GM19043 (cell line): ENCODE measurements at regions not wholly inside any gene's neighbourhood (a gene's known extent, or its start where the extent isn't known, plus 50 kb on each side); places are given as distances from the start of the nearest gene placed in this dataset.

Source experiments
- ATAC-seq: cut with Tn5 transposase; IDR thresholded peaks from one replicate; pipeline ENCODE4 v1.9.1; 2021; ENCODE audit warnings: low read depth; ENCODE audit not compliant: unreplicated experiment

DNA sequence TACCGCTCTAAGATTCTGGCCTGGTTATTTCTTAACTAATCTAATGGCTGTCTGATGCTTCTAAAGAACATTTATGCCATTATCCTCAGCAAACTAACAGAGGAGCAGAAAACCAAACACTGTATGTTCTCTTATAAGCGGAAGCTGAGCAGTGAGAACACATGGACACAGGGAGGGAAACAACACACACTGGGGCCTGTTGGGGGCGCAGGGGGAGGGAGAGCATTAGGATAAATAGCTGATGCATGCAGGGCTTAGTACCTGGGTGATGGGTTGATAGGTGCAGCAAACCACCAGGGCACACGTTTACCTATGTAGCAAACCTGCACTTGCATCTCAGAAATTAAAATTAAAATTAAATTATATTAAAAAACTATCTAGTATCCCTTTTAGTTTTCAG is 853.5 kb downstream of the GATA3 start:
- ATAC-seq: no peak

DNA sequence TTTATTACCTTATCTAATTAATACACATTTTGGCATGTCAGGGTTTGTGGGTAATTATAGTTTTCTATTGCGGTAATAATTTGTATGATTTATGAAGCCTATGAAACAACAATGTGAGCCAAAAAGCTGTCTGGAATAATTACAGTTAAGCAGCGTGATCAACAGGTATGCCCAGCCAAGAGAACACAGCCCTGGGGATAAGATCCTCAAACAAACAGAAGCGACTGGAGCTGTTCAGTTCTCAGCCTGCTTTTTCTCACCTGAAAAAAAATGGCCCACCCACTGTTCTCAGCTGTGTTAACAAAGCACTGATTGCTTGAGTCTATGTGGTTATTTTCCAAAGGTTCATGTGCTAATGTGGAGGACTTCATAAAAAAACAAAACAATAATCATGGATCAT is 855.8 kb downstream of the GATA3 start:
- ATAC-seq: no peak

DNA sequence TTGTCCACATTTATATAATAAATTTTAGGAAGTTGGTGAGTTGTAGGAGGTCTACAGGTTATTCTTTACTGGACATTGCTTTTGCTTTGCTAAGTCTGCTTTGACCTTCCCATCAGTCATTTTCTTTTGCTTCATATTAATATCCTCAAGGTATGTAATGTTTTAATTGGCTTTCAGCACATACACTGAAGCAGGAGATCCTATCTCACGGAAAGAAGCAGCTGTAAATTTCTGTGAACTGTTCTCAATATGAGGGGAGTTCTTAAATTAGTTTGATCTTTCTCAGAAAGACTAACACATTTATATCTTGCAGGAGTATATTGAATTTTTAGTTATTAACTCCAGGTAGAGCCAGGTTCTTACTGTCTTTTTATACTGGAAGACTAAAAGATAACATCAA is 856.5 kb downstream of the GATA3 start:
- no peak for ATAC-seq

DNA sequence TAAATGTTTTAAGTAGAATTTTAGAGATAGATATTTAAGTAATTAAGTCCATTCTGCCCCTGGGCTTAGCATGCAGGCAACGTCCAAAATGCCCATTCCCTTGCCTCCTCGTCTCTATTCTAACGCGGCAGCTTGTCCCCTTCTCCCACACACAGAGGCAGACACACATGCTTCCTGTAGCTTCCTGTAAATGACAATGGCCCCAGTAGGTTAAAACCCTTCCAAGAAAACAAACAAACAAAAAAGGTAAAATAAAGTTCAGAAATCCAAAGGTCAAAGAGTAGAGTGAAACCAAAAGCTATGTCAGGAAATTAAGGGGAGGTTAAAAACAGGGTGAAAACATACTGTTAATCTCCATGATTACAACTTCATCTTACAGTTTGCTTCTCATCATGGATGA is 857.6 kb downstream of the GATA3 start:
- no peak for ATAC-seq

DNA sequence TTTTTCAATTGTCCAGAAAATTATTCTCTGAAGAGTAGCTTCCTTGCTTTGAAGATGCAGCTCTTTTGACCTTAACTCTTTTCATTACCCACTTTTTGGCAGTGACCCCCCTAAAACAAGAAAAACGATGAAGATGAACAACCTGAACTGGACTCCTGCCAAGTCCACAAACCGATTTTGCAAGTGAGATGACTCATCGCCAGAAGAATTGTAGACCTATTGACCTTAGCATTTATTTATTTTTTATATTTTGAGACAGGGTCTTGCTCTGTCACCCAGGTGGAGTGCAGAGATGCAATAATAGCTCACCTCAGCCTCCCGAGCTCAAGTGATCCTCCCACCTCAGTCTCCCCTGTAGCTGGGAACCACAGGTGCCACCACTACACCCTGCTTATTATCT is 859.2 kb downstream of the GATA3 start:
- no peak for ATAC-seq

DNA sequence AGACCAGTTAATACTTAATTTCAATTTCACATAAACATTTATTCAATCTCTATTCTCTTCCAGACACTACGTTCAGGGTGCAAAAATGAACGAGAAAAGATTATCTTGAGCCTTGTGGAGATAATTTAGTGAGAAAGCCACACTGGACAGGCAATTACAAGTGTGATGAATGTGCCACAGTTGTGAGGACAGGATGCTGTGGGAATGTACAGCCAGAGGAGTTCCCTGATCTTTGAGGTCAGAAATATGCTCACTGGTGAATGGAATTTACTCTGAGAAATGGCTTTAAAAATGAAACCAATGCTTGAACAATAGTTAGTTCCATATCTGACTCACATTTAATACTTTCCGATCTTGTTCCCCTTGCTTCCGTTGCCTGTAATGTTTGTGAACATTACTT is 864.8 kb downstream of the GATA3 start:
- ATAC-seq: no peak

DNA sequence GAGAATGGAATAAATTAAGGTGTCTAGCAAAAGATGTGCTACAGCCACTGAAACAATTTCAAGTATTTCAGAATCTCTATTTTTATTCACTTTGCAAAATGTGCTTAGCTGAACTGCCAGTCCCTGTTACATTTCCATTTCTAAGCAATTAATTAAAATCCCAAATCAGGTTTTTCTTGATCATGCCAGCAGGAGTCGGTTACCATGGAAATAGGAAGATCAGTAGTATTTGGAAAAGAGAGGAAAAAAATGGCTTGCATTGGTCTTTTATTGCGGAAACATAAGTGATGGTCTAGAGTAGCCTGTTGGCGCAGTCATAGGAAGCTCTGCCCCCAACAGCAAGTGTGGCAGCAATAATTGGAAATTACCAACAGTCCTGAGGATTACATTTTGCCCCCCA is 867.1 kb downstream of the GATA3 start:
- ATAC-seq: no peak

DNA sequence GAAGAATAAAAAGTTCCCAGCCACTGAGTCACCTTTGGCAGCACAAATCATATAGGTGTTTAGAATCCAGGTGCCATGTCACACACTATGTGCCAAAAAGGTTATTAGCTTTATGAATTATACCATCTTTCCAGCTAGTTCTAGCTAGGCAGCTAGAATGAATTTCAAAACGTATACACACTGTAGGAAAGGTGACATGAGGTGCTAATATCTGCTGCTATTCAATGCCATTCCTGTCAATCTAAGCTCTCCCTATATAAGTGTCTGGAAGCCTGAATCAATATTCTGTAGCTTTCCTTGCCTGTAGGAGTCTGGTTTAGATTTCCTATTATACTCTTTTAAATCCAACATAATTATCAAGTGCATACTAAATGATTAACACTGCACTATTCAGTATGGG is 868.6 kb downstream of the GATA3 start:
- ATAC-seq: no peak

DNA sequence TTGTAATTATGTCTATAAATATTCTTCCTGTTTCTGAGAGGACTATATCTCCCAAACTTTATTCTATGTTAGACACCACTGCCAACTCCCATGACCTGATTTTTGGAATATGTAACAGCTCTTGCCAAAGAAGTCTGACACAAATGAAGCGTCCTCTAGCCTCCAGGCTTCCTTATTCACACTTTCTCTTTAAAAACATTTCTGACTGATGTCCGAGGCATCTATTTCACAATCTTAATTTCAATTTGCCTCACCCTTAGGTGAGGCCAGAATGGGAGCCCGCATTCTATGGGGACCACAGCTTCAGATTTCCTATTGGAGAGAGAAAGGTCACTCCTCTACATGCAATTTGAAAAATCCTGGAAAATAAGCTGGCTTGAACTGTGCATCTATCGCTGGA is 873.2 kb downstream of the GATA3 start:
- ATAC-seq: no peak

DNA sequence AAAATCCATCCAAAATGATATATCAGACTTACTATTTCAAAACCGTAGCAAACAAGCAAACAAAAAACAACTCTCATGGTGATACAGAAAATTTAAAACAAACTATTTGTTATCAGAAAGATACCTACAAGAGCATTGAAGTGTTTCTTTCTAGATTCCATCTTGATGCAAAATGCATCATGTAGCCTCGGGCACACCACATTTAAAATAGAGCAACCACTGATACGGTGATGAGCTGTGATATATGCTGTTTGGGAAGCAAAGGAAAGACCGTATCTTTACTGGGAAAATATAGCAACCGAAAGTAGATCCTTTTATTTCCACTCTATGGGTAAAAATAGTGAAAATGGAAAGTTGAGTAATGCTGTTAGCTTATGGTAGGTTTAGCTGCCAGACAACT is 892.0 kb downstream of the GATA3 start:
- no peak for ATAC-seq

DNA sequence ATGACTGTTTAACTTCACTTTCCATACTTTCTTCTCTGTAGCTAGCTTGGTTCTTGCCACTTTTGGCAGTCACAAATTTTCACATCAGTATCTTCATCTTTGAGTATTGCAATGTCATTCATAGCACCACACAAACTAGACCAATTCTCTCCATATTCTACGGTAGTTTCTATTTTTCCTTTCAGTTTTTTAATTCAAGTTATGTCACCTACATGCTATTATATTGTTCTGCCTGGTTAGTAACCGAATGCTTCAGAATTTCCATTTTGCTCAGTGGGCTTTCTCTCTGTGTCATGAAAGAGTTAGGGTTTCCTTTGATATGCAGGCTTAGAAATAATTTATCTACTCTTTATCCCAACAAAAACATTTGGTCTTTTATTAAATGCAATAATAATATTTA is 896.5 kb downstream of the GATA3 start:
- ATAC-seq: no peak

DNA sequence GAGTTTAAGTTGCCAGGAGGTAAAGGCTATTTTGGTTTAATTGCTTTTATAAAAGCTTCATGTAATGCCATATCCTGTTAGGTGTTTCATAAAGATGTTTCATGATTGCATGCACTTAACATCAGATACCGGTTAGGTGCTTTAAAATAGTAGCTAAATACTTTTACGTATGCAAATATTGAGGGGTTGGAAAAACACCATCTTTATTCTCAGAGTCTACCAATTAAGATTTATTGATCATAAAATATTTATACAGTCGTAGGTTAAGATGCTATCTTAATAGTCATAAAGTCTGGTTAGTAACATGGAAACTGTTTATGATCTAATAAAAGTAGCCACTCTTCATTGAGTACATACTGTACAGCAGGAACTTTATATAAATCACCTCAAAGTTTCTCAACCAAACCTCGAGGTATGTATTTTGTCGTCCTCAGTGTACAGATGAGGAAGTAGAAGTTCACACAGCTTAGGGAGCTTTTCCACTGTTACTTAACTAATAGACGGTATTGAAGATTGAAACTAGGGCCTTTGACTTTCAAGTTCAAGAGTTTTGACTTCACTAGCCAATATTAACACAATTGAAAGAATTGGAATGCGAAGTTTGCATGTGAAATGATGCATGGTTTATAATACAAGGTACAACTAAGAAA is 897.1 kb downstream of the GATA3 start:
- no peak for ATAC-seq

DNA sequence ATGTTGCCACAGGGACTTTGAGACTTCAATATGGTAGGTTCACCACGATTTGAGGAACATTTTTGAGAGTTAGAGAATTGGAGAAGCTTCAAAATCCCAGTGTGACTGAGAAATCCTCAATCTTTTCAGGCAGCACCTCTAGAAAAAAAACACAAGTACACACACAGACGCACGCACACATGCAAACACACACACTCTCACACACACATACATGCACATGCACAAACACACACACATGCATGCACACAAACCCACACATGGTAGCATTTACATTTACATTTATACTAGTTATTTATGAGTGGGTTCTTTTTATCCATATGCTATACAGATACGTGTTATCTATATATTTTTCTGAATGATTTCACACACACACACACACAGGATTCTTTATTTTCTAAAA is 901.9 kb downstream of the GATA3 start:
- no peak for ATAC-seq

DNA sequence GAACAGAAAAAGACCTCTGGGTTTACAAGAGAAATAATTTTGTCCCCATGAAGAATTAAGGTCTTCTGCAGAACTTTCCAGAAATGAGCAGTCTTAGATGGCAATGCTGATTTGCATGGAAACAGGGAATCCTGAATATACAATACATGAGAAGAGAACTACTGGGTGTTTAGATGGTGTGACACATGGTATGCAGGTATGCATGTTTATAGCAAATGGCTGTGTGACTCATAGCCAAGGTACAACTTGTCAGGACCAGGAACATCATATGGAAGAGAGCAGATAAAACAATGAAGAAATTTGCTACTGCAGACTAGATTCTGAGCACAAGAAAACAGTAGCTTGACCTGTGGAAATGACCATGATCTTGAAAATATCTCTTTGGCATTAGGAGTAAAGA is 907.8 kb downstream of the GATA3 start:
- no peak for ATAC-seq

DNA sequence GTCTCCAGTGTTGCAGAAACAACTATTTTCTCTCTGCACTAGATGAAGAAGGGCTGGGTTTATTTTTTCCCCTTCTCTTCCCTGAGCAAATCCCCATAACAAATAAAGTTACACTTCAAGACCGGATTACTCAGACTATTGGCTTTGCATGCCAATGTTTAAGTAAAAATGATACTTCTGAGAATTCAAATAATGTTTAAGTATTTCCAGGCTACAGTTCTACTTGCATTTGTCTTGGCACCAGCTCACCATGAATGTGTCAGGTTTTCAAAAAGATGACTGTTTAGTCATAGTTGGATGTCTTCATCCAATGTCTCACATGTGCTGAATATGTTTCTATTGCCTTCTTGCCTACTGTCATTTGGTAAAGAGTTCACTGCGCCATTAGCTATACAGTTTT is 912.6 kb downstream of the GATA3 start:
- ATAC-seq: no peak

DNA sequence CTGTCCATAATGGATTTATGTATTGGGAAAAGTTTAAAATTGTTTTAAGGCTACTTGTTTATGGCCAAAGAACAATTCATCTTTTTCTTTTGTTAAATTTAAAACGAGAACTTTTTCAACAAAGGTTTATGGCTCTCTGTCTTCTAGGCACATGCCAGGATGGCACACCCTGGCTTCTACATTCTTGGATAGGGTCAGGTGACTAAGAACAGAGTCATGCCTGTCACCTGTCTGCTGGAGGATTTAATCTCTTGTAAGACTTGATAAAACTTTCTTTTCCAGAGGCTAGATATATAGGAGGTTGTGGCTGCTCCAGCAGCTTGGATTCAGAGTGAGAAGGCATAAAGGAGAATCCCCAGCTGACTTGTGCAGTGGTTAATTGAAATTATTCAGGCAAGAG is 915.4 kb downstream of the GATA3 start:
- ATAC-seq: no peak

DNA sequence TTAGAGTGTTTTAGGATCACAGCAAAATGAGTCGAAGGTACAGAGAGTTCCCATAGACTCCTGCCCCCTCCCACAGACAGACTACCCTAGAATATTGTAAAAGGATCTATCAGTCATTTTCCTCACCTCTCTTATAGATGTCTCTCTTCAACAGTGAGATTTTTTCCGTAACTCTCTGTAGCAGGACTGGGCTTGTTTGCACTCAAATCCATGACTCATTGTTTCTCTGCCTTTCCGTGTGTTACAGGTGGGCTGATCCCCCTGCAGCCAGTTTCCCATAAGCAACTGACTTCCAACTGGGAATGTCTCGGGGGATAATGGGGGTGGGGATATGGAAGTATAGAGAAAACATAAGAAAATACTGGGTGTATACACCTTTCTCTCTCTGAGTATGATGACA is 921.0 kb downstream of the GATA3 start:
- no peak for ATAC-seq

DNA sequence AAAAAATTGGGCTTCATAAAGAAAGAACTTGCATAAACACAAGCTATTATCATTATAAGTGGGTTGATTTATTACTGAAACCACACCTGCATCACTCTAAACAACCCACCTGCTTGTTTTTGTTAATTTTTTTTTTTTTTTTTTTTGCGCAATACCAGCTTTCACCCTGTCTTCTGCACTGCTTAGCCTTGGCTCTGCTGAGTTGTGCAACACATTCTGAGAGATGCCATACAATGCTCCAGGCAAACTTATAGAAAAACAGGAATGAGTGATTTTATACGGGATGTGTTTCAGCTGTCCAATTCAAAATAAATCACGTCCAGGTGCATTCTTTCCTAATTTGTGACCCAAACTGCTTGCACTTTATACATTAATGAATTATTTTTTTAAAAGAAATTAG is 923.6 kb downstream of the GATA3 start:
- no peak for ATAC-seq

DNA sequence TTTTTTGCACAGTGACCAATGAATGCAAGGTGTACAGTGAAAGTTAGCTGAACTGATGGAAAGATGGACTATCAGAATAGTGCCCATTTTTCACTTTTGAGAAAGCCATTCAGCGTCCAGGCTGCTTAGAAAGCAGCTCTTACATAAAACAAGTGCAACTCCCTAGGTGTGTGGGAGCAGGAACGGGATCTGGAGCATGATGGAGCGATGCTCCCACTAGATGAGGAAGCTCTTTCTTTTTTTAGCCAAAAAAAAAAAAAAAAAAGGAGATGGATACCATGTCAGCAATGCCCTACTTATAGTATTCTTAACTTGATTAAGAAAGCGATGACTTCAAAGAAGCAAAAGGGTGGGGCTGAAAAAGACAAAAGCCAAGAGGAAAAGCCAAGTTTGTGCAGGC is 925.5 kb downstream of the GATA3 start:
- no peak for ATAC-seq

DNA sequence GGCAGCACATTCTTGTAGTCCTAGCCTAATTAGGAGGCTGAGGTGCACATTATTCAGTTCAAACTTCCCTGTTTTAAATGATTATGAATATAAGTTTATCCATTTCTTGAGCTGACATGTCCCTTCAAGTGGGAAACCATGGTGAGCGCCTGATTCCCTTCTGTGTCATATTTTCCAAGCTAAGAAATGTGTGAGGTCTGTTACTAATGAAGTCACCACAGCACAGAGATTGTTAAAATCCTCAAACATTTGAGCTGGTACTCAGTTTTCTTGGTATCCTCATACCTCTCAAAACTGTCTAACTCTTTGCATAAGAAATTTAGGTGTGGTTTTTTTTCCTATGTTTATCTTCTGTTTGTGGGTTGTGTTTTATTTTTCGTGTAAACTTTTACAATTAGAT is 926.8 kb downstream of the GATA3 start:
- ATAC-seq: no peak

DNA sequence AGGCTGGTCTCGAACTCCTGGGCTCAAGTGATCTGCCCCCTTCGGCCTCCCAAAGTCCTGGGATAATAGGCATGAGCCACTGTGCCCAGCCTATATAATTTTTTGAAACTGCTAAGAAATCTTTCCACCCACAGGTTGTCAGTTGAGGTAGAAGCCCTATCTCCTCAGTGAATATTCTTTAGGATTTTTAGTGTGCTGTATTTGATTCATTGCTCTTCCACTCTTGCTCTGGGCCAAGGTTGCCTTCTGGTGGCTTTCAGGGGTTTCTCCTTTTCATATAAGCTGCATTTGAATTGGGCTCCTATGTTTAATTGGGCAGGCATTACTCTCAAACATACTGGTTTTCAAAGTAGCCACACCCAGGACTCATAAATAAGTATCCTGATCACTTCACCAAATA is 931.2 kb downstream of the GATA3 start:
- no peak for ATAC-seq

DNA sequence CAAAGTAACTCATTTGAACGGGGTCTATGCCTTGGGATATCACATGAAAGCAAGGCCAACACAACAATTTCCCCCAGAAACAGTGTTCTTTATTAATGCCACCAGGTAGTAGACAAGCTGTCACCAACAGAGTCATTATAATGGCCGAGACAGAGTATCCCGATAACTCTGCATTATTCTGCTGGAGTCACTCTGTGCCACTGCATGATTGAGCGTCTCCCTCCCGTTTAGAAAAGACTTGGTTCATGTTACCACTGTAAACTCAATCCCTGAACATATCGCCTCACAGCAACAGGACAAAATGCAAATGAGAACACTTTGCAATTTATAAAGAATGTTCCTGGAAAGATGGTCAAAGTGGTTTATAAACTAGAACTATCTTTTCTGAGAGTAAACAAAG is 932.5 kb downstream of the GATA3 start:
- ATAC-seq: no peak

DNA sequence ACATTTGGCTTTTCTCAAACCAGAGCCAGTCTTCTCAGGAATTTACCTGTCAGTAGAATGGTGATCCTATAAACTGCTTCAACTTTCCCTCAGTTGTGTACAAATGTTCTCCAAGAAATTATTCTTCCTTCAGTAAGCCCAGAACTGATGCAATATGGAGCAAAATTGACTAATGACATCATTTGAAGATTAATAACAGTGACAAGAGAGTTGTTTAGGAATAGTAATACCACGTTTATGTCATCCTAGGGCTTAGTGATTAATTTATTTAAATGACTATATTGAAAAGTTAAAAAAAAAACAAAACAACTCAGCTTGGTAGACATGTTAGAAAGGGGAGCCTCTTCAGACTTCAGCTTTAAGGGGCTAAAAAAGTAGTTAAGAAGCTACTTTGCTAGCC is 933.2 kb downstream of the GATA3 start:
- ATAC-seq: no peak
